Stimulated activated CD4-positive, alpha-beta T cell treated with anti-CD3 and anti-CD28 coated beads, Interleukin-15, amount 100 ng/mL, for 24 hours (primary cell): ENCODE measurements at regions not wholly inside any gene's neighbourhood (a gene's known extent, or its start where the extent isn't known, plus 50 kb on each side); places are given as distances from the start of the nearest gene placed in this dataset.
"Not testable (repeated sequence)": the region's sequence is repeated elsewhere in the genome, so short reads cannot be mapped to it uniquely, and the experiment has no call there.

Experiments
- DNase-seq: peaks from one replicate; pipeline ENCODE4 v3.0.0-alpha.2; 2020

DNA sequence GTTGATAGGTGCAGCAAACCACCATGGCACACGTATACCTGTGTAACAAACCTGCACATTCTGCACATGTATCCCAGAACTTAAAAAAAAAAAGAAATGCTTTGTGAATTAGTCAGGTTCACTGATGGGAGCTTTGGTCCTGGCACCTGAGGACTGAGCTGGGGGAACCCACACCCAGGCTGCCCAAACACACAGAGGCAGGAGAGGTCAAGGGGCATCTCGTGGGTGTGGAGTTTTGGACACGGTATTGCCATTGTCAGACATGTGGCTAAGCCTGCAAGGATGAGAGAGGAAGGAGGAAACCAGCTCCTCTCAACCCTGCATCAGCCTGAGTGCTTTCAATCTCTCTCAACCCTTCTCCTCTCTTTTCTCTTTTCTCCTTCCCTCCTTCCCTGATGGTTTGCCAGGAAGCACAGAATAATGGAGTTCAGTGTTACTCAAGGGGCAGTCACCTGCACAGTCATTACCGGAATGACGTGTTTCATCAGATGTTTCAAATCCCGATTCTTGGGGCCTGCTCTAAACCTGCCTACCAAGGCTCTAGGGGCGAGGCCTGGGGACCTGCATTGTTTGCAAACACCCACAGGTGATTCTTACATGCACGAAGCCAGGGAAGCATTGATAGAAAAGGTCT is 89.9 kb upstream of the NEDD9 start:
- DNase-seq, result no peak

DNA sequence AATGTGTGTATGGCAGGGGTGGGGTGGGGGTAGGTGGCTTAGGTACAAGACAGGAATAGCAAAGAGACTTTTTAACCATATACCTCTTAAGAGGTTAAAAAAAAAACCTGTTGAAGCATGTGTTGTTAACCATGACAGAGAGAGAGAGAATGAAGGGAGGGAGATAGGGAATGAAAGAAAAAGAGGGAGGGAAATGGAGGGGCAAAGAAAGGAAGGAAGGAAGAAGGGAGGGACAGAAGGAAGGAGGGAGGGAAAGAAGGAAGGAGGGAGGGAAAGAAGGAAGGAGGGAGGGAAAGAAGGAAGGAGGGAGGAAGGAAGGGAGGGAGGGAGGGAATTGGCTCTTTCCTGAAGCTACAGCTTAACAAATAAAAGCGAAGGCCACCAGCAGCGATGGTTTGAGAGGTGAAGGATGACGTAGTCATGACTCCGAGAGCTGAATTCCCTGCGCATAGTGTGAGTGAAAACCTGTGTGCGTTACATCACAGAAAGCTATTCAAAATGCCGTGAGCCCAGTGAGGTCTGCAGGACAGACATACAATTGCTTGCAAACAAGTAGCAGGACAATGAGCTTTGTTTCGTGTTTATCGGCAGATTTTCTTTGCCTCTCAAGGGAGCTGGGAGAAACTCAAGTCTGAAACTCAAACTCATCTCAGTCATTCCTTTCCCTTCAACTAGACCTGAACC is 88.6 kb upstream of the NEDD9 start:
- no peak for DNase-seq

DNA sequence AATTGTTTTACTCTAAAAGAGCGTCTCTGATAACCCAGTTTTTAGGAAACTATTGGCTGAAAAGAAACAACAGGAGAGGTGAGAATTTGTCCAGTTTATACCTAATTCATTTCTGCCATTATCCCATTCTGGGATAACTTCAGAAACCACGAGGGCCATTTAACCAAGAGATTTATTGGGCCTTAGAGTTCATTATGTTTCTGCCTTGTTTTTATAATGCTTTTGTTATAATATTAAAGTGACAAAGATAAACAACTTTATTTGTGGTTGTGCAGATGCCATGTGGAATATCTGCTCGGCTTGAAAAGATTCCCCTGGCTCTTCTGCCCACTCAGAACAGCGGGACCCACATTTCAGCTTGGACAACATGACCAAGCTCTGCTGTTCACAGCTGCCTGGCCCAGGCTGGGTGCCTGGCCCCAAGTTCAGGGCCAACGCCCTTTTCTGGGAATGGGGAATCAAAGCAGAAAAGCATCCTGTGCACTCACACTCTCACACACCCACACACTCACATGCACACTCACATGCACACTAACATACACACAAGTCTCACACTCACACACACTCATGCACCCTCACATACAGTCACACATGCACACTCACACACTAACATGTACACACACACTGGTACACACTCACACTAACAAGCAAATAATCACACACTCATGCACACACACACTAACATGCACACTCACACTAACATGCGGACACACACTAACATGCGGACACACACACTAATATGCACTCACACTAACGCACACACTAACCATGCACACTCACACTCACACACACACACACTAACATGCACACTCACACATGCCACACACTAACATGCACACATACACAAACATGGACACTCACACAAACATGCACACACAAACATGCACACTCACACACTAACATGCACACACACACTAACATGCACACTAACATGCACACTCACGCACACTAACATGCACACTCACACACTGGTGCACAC is 86.7 kb upstream of the NEDD9 start:
- no peak for DNase-seq

DNA sequence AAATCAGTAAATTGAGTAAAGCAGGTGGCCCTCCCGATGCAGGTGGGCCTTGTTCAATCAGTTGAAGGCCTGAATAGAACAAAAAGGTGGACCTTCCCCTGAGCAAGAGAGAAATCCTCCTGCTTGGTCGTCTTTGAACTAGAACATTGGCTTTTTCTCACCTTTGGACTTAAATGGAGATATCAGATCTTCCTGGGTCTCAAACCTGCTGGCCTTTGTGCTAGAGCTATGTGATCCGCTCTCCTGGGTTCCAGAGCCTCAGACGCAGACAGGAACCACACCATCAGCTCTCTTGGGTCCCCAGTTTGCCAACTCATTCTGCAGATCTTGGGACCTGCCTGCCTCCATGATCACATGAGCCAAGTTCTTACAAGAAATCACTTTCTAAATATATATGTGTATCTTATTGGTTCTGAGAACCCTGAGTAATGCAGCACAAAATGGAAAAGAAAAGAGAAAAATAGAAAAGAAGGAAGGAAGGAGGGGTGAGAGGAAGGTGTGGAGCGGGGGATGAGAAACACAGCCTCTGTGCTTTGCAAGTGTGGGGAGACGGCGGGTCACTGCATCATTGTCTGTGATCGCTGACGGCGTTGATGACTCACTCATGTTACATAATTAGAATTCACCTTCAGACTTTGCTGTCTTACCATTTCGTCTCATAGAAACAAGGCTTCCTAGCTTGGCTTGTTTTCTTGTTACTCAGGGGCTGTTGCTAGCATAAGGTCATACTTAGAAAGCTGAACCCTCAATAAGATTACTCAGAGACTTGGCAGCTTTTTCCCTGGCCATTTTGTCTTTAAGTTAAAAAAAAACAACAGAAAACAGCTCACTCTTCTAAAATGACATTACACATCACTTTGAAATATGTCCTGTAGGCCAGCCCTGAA is 85.7 kb upstream of the NEDD9 start:
- DNase-seq, result peak; percentile 77

DNA sequence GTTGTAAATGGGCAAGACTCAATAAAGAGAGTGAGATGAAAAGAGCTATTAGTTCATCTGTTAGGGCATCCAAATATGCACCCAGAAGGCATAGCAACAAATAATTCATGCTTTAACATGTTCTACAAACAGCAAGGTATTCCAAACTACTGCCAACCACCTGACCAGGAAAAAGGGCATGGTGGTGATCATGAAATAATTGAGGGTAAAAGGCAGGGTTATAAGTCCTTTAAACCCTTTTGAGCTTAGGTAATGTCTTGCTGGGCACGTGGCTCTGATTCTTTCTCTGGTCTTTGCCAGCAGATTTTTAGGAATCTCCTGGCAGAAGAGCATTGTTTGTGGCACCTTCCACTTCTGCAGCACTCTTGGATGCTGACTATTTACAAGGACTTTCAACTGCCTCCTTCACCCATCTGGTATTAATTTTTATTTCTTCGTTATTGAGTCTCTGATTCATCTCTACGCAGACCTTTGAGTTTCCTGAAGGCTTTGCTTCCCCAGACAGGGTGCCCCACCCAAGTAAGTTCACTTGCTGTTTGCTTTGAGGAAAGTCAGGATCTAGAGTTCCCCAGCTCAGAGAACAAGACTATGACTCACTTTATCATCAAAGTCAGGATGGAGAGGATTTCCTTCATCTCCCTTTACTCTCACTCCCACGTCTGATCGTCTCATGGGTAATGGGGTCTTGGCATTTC is 83.4 kb upstream of the NEDD9 start:
- no peak for DNase-seq

DNA sequence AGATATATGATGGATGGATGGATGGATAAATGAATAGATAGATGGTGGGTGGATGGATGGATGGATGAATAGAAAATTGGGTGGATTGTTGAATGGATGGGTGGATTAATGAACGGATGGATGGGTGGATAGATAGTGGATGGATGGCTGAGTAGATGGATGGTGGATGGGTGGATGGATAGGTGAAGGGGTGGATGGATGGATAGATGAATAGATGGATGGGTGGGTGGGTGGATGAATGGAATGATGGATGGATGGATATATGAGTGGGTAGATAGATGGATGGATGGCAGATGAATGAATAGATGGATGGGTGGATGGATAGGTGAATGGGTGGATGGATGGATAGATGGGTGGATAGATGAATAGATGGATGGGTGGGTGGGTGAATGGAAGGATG is 80.7 kb upstream of the NEDD9 start:
- no peak for DNase-seq

DNA sequence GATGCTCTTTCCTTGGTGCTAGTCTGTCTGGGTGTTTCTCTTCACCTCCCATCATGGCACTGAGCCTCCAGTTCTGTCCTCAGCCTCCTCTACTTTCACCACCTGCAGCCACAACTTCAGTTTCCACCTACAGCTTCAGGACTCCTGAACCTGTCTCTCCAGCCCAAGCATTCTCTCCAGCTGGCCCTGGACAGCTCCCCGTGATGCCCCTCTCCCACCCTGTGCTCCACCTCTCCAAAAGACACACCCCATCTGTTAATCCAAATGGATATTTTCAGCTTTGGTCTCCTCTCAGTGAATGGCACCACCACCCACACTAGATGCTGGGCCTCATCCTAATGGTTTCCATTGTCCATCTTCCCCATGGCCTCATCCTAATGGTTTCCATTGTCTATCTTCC is 79.5 kb upstream of the NEDD9 start:
- no peak for DNase-seq

DNA sequence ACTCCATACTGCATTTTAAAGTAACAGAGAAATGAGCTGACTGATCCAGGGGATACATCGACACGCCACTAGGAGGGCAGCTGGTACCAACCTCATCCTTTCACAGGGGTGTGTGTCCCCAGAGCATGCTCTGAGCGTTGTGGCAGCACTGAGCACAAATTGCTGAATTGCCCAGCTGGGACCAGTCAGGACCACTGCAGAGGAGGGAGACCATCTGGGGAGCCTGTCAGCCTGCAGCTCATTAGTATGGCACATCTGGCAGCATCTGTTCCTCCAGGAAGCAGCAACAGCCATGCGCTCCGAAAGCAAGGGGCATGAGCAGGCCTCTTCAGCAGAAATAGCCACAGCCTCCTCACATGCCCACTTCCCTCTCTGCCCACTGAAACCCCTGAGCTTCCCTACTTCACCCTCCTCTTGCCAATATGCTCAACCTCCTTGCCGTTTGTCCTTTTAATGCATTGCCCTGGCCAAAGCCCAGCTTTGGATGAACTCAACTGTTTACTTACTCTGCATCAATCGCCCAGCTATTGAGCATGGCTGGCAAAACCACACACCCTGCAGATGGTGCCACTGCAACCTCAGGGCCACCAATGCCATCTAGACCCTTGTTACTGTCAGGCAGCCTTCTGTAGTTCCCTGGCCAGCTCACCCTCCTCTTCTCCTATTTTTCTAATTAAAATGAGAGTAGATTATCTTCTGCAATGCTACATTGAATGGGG is 77.6 kb upstream of the NEDD9 start:
- no peak for DNase-seq

DNA sequence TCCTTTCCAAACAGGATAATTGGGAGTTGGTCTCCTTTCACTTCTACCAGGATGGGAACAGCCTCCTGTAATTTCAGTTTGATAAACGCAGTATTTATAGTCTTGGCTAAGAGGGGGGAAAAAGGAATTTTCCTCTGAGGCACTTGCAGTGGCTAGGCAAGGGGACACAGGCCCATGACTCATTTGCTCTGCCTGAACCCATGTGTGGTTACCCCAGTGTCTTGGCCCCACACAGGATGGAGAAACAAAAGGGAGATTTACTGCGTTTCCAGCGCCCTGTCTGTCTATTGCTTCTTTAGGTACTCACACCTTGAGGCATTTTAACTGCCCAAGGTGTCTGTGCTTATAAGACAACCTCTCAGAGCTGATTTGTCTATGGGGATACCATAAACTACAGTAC is 74.8 kb upstream of the NEDD9 start:
- DNase-seq, result no peak

DNA sequence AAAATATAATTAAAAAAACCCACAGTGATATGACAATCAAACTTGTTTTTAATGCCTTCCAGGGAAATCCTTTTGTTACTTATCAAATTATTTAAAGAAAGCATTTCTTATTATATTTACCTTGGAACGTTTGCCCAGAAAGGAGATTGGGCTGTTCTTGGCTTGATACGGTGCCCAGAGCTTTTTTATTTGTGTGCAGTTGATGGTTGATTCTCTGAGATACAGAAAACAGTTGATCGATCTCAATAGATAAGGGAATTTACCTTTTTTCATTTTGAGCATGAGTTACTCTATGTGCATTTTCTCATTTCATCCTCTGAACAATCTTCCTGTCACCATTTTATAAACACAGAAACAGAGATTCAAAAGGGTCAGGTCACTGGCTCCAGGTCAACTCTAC is 72.5 kb upstream of the NEDD9 start:
- DNase-seq, result no peak

DNA sequence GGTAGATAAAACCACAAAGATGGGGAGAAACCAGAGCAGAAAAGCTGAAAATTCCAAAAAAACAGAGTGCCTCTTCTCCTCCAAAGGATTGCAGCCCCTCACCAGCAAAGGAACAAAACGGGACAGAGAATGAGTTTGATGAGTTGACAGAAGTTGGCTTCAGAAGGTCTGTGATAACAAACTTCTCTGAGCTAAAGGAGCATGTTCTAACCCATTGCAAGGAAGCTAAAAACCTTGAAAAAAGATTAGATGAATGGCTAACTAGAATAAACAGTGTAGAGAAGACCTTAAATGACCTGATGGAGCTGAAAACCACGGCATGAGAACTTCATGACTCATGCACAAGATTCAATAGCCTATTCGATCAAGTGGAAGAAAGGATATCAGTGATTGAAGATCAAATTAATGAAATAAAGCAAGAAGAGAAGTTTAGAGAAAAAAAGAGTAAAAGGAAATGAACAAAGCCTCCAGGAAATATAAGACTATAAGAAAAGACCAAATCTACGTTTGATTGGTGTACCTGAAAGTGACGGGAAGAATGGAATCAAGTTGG is 67.5 kb upstream of the NEDD9 start:
- not testable (repeated sequence) for DNase-seq

DNA sequence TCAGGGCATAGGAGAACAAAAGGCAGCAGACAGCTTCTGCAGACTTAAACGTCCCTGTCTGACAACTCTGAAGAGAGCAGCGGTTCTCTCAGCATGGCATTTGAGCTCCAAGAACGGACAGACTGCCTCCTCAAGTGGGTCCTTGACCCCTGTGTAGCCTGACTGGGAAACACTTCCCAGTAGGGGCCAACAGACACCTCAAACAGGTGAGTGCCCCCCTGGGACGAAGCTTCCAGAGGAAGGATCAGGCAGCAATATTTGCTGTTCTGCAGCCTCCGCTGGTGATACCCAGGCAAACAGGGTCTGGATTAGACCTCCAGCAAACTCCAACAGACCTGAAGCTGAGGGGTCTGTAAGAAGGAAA is 66.9 kb upstream of the NEDD9 start:
- not testable (repeated sequence) for DNase-seq

DNA sequence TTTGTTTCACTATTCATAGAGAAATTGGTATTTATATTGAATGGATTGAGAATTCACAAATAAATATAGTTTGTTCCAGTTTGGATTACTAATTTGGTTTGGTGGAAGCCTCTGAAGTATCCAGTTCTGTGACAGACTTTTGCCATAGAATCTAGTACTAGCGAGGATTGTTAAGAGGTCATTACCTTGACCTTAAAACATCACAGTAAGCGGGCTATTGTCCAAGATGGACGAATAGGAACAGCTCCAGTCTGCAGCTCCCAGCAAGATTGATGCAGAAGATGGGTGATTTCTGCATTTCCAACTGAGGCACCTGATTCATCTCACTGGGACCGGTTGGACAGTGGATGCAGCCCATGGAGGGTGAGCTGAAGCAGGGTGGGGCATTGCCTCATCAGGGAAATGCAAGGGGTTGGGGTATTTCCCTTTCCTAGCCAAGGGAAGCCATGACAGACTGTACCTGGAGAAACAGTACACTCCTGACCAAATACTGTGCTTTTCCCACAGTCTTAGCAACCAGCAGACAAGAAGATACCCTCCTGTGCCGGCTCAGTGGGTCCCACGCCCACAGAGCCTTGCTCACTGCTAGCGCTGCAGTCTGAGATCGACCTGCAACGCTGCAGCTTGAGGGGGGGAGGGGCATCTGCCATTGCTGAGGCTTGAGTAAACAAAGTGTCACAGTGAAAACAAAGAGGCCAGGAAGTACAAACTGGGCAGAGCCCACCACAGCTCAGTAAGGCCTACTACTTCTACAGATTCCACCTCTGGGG is 66.4 kb upstream of the NEDD9 start:
- DNase-seq, result no peak

DNA sequence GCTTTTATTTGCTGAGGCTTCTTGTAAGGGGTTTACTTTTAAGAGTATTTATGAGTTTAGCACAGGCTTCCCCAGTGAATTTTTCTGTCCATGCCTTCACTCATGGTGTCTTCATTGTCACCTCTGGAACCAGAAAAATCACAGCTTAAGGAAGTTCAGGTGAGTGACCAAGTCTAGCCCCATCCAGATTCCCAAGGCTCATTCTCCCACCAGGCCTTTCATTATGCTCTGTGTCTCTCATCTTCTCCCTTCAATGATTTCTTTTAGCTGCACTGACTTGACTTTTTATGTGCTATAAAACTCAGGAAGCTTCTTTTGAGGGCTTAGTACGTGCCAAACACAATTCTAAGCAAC is 64.9 kb upstream of the NEDD9 start:
- DNase-seq, result no peak

DNA sequence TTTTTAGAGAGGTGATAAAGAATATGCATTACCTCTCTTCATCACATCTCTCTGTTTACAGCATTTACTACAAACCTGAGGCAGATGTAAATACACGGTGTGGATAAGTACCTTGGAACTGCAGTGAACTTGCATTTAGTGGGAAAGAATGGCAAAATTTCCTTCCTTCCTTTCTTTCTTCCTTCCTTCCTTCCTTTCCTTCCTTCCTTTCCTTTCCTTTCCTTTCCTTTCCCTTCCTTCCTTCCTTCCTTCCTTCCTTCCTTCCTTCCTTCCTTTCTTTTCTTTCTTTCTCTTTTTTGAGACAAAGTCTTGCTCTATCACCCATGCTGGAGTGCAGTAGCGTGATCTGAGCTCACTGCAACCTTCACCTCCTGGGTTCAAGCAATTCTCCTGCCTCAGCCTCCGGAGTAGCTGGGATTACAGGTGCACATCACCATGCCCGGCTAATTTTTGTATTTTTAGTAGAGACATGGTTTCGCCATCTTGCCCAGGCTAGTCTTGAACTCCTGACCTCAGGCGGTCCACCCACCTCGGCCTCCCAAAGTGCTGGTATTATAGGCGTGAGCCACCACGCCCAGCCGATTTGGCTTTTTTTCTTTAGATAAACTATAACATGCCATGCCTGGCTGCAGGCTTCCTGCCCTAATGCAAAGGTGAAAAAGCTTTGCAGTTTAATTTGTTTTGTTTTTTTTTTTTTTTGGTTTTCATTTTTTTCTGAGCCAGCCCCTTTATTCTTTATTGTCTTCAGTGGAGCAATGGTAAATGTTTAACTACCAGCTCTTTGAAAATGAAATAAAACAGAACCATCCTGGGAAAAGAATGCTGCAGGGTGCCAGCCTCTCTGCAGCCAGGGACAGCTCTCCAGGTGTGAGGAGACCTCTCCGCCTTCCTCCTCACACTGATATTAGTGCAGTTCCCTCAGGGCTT is 64.2 kb upstream of the NEDD9 start:
- no peak for DNase-seq

DNA sequence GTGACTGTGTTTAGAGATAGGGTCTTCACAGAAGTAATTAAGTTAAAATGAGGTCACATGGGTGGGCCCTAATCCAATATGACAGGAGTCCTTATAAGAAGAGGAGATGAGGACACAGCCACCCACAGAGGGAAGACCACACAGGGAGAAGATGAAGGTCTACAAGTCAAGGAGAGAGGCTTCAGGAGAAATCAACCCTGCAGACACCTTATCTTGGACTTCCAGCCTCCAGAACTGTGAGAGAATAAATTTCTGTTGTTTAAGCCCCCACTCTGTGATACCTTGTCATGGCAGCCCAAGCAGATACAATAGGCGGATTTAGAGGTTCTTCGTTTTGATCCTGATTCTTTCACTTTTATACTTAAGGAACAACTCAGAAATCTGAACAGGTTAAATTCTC is 63.5 kb upstream of the NEDD9 start:
- DNase-seq, result no peak

DNA sequence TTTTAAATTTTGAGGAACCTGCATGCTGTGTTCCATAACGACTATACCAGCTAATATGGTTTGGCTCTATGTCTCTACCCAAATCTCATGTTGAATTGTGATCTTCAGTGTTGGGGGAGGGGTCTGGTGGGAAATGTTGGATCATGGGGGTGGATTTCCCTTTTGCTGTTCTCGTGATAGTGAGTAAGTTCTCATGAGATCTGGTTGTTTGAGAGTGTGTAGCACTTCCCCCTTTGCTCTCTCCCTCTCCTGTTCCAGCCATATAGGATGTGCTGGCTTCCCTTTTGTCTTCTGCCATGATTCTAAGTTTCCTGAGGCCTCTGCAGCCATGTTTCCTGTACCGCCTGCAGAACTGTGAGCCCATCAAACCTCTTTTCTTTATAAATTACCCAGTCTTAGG is 61.8 kb upstream of the NEDD9 start:
- DNase-seq, result no peak

DNA sequence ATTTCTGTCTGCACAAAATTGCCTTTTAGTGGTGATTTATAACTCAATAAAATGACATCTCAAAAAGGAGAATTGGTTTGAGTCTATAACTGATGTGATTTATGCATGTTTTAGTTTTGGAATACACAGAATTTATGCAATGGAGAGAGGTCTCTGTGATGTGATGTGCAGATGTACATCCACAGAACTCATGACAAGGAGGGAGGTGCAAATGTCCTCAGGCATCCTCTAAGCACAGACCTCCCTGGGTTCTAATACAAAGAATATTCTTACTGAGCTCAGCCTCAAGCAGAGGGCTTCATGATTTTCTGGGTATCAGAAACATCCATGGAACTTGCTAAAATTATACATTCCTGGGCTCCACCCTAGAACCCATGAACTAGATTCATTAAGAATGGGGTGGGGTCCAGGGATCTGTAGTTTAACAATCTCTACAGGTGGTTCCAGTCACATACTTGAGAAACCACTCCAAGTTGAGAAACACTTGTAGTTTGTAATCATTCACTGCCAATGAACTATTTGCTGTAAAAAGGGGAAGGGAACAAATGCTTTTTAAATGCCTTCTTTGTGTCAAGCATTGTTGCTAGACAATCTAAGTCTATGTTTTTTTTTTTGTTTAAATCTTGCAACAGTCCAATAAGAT is 60.2 kb upstream of the NEDD9 start:
- no peak for DNase-seq

DNA sequence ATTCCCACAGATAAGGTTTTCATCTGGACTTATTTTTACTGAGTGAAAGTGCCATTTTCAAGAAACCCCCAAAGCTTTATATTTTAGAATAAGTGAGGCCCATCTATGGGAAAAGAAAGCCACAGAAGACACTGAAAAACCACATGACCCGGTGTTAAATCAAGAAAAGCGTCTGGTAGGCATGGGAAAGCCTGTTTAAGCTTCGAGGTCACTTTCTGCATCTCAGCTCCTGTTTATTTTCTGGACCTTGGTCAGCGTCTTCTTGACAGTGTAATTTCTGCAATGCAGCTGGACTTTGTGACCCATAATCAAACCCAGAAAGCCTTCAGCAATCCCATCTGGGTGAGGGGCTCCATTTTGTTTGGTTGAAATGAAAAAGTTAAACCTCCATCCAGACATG is 59.6 kb upstream of the NEDD9 start:
- no peak for DNase-seq
